HG03175 (cell line): ENCODE measurements at regions not wholly inside any gene's neighbourhood (a gene's known extent, or its start where the extent isn't known, plus 50 kb on each side); places are given as distances from the start of the nearest gene placed in this dataset.
"Not testable (repeated sequence)": the region's sequence is repeated elsewhere in the genome, so short reads cannot be mapped to it uniquely, and the experiment has no call there.

Experiments used
- ATAC-seq: cut with Tn5 transposase; IDR thresholded peaks from one replicate; pipeline ENCODE4 v1.9.1; 2021; ENCODE audit warnings: mild to moderate bottlenecking, moderate library complexity; ENCODE audit not compliant: unreplicated experiment

- no peak for ATAC-seq
Observed at GRCh38 chr22:27594474-27595134, 207.0 kb downstream of the MN1 start.

GRCh38 chr22:27596133-27596870, 205.3 kb downstream of the MN1 start:
- no peak for ATAC-seq

- ATAC-seq = no peak
Observed at GRCh38 chr22:27597703-27598444, 203.7 kb downstream of the MN1 start.

GRCh38 chr22:27598792-27599191, 202.8 kb downstream of the MN1 start:
- no peak for ATAC-seq

- no peak for ATAC-seq
Observed at GRCh38 chr22:27601195-27601594, 200.4 kb downstream of the MN1 start.

GRCh38 chr22:27602390-27602789, 199.2 kb downstream of the MN1 start:
- ATAC-seq = no peak

GRCh38 chr22:27603111-27603799, 198.3 kb downstream of the MN1 start:
- no peak for ATAC-seq

- no peak for ATAC-seq
Observed at GRCh38 chr22:27603800-27604144, 197.8 kb downstream of the MN1 start.

- no peak for ATAC-seq
Observed at GRCh38 chr22:27605390-27605789, 196.2 kb downstream of the MN1 start.

GRCh38 chr22:27607750-27608149, 193.8 kb downstream of the MN1 start:
- not testable (repeated sequence) for ATAC-seq

- no peak for ATAC-seq
Observed at GRCh38 chr22:27609451-27609888, 192.1 kb downstream of the MN1 start.

- ATAC-seq = not testable (repeated sequence)
Observed at GRCh38 chr22:27610164-27610563, 191.4 kb downstream of the MN1 start.

GRCh38 chr22:27610863-27611786, 190.4 kb downstream of the MN1 start:
- ATAC-seq = no peak

- ATAC-seq = no peak
Observed at GRCh38 chr22:27612115-27612514, 189.4 kb downstream of the MN1 start.

- ATAC-seq = no peak
Observed at GRCh38 chr22:27613099-27614005, 188.2 kb downstream of the MN1 start.

- no peak for ATAC-seq
Observed at GRCh38 chr22:27614006-27614649, 187.4 kb downstream of the MN1 start.

GRCh38 chr22:27614650-27615007, 186.9 kb downstream of the MN1 start:
- no peak for ATAC-seq

- no peak for ATAC-seq
Observed at GRCh38 chr22:27615408-27615807, 186.1 kb downstream of the MN1 start.

GRCh38 chr22:27616033-27616432, 185.5 kb downstream of the MN1 start:
- no peak for ATAC-seq
